SH-SY5Y (cell line): ENCODE measurements at regions not wholly inside any gene's neighbourhood (a gene's known extent, or its start where the extent isn't known, plus 50 kb on each side); places are given as distances from the start of the nearest gene placed in this dataset.

Experiments used
- GATA2 ChIP-seq: IDR thresholded peaks from 2 replicates; pipeline ENCODE4 v1.6.1; 2011; ENCODE audit warnings: mild to moderate bottlenecking, low read depth, low read length
- GATA3 ChIP-seq: IDR thresholded peaks from 2 replicates; pipeline ENCODE4 v1.6.1; 2011; ENCODE audit warnings: low read depth, mild to moderate bottlenecking, low read length, moderate library complexity

- TF ChIP-seq GATA3, result no peak
- TF ChIP-seq GATA2, result no peak
Measured at GRCh38 chr3:107028086-107028485, 349.2 kb upstream of the CCDC54 start.
